ENCODE measurements at regions not wholly inside any gene's neighbourhood (a gene's known extent, or its start where the extent isn't known, plus 50 kb on each side); places are given as distances from the start of the nearest gene placed in this dataset.

DNA sequence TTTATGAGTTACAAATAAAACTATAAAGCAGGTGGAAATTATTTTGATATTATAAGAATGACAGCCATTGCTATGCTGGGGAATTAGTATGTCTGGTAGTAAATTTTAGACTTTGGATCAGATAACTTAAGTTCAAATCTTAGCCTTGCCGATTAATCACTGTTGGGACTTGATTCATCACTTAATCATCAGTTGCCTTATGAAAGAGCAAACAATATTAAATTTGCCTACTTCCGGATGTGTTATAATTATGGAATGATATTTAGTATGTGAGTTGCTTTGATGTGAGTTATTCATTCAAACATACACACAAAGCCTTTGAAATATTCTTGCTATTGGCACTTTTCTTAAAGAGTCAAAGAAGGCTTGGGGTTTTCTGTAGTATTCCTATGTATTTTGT is 717.7 kb downstream of the BRINP1 start:
- Histone ChIP-seq H3K27ac (no peak overlapping the region), H3K4me1 (no peaks in the 10 kb centered on the region), H3K36me3 (ENCODE audit: insufficient read depth in 1 of 2, low read depth in 1 of 2) (no peaks in the 10 kb centered on the region), H3K27me3 (ENCODE audit: insufficient read depth in 3 of 3, low read length in 2 of 3) (no peaks in the 10 kb centered on the region), H3K9me3 (no peaks in the 10 kb centered on the region), H3K4me3 (no peak overlapping the region)
- no peak for DNase-seq
- ATAC-seq, result no peak
- TF ChIP-seq, protein P1, sequence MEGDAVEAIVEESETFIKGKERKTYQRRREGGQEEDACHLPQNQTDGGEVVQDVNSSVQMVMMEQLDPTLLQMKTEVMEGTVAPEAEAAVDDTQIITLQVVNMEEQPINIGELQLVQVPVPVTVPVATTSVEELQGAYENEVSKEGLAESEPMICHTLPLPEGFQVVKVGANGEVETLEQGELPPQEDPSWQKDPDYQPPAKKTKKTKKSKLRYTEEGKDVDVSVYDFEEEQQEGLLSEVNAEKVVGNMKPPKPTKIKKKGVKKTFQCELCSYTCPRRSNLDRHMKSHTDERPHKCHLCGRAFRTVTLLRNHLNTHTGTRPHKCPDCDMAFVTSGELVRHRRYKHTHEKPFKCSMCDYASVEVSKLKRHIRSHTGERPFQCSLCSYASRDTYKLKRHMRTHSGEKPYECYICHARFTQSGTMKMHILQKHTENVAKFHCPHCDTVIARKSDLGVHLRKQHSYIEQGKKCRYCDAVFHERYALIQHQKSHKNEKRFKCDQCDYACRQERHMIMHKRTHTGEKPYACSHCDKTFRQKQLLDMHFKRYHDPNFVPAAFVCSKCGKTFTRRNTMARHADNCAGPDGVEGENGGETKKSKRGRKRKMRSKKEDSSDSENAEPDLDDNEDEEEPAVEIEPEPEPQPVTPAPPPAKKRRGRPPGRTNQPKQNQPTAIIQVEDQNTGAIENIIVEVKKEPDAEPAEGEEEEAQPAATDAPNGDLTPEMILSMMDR (IDR thresholded peaks at IDR 0.05), result no peak
- WGBS, 3 donors, result 66 to 93% (median 91%) methylated on average over 2 of the region's 2 CpGs
- intact Hi-C loops (cut with DNase I), result no loop called here

GRCh38 chr9:118652258-118652657 is 717.0 kb downstream of the BRINP1 start:
- WGBS, 3 donors, result 87 to 91% (median 89%) methylated on average over 2 of the region's 2 CpGs

DNA sequence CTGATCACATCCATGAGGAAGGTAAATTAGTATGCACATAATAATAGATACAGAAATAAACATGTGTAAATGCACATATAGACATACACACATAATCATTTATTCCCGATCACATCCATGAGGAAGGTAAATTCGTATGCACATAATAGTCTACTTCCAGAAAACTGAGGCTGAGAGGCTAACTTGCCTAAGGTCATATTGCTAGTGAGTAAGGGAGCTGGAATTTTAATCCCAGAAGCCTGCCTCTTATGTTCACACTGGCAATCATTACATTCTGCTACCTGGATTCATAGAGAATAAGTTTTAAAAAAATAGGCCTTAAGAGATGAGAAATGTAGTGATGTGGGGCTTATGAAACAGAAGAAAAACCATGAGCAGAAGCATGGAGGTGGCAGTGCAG is 716.3 kb downstream of the BRINP1 start:
- no peak overlapping the region for H3K27ac ChIP-seq
- TF ChIP-seq, protein P1 (IDR thresholded peaks at IDR 0.05), result no peak
- no peaks in the 10 kb centered on the region for H3K36me3 ChIP-seq (ENCODE audit: insufficient read depth in 1 of 2, low read depth in 1 of 2)
- DNase-seq (no peak), ATAC-seq (no peak)
- no peaks in the 10 kb centered on the region for H3K9me3 ChIP-seq
- H3K4me3 ChIP-seq, result no peak overlapping the region
- no peaks in the 10 kb centered on the region for H3K27me3 ChIP-seq (ENCODE audit: insufficient read depth in 3 of 3, low read length in 2 of 3)
- intact Hi-C loops (cut with DNase I), result no loop called here
- 76 to 89% (median 83%) methylated on average over 2 of the region's 2 CpGs for WGBS, 3 donors
- no peaks in the 10 kb centered on the region for H3K4me1 ChIP-seq

More at GRCh38 chr9:118652258-118652657, 717.0 kb downstream of the BRINP1 start:
- Histone ChIP-seq H3K9me3 (no peaks in the 10 kb centered on the region), H3K4me3 (no peak overlapping the region), H3K27ac (no peak overlapping the region), H3K4me1 (no peaks in the 10 kb centered on the region), H3K36me3 (ENCODE audit: insufficient read depth in 1 of 2, low read depth in 1 of 2) (no peaks in the 10 kb centered on the region), H3K27me3 (ENCODE audit: insufficient read depth in 3 of 3, low read length in 2 of 3) (no peaks in the 10 kb centered on the region)
- ATAC-seq, result no peak
- intact Hi-C loops (cut with DNase I), result no loop called here
- no peak for DNase-seq
- TF ChIP-seq, protein P1 (IDR thresholded peaks at IDR 0.05), result no peak

DNA sequence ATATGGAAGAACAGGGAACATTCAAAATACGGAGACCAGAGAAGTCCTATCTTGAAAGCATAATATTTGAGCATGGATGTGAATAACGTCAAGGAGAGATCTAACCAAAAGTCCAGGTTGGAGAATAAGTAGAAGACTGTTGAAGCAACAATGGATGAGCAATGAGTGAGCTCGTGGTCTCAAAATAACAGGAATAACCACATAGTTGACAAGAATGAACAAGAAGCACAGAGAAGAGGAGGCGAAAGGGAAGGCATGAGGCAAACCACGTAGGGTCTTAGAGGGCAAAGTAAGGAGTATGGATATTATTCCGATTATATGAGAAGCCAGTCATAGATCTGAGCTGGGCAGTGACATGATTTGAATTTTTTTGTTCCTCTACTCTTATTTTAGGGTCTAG is 710.2 kb downstream of the BRINP1 start:
- intact Hi-C loops (cut with DNase I), result no loop called here
- no peak overlapping the region for H3K4me3 ChIP-seq
- no peaks in the 10 kb centered on the region for H3K27me3 ChIP-seq (ENCODE audit: insufficient read depth in 3 of 3, low read length in 2 of 3)
- no peaks in the 10 kb centered on the region for H3K4me1 ChIP-seq
- no peak for ATAC-seq
- 59 to 77% (median 62%) methylated on average over 6 of the region's 6 CpGs for WGBS, 3 donors
- no peak for DNase-seq
- TF ChIP-seq, protein P1 (IDR thresholded peaks at IDR 0.05), result no peak
- H3K27ac ChIP-seq, result no peak overlapping the region
- H3K36me3 ChIP-seq (ENCODE audit: insufficient read depth in 1 of 2, low read depth in 1 of 2), result no peaks in the 10 kb centered on the region
- no peaks in the 10 kb centered on the region for H3K9me3 ChIP-seq

DNA sequence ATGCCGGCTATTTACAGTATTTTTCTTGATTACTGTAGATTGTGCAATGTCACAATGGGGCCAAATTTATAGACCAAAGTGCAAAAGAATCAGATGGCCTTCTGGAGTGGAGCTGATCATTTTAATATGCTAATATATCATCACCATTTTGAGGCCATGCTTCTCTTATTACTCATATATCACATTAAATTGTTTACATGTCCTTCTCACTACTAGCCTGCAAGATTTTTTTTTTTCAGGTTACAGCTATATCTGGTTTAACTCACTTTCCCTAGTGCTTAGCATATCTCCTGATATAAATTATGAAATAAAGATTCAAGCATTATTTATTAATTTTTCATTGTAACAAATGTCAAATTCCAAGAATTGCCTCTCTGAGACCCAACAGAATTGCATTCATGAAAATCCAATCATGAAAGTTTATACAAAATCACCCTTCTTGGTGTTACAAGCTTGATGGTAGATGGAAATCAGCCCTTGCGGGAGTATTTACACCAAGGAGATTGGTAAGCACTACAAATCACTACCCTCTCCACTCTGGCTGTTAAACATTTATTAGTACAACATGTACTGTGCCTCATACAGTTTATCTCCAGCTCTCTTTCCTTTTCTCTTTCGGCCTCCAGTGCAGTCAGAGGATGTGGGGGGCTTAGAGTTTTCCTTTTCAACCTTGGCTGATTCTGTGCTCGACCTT is 703.9 kb downstream of the BRINP1 start:
- WGBS, 3 donors, result 66 to 81% (median 75%) methylated on average over 4 of the region's 4 CpGs
- H3K9me3 ChIP-seq, result no peaks in the 10 kb centered on the region
- no peaks in the 10 kb centered on the region for H3K4me1 ChIP-seq
- ATAC-seq (no peak), DNase-seq (no peak)
- H3K4me3 ChIP-seq, result no peak overlapping the region
- H3K27ac ChIP-seq, result no peak overlapping the region
- H3K36me3 ChIP-seq (ENCODE audit: insufficient read depth in 1 of 2, low read depth in 1 of 2), result no peaks in the 10 kb centered on the region
- intact Hi-C loops (cut with DNase I), result no loop called here
- TF ChIP-seq, protein P1 (IDR thresholded peaks at IDR 0.05), result no peak
- no peaks in the 10 kb centered on the region for H3K27me3 ChIP-seq (ENCODE audit: insufficient read depth in 3 of 3, low read length in 2 of 3)

All from psoas muscle (tissue), 7 donors.